Astrocyte of the hippocampus (primary cell): ENCODE measurements at regions not wholly inside any gene's neighbourhood (a gene's known extent, or its start where the extent isn't known, plus 50 kb on each side); places are given as distances from the start of the nearest gene placed in this dataset.

Experiments
- DNase-seq: peaks from one replicate; pipeline ENCODE4 v3.0.0; 2011; ENCODE audit warnings: low read depth, low spot score

GRCh38 chr4:30294295-30294694, 425.9 kb upstream of the PCDH7 start:
- DNase-seq = no peak

GRCh38 chr4:30295652-30296051, 424.5 kb upstream of the PCDH7 start:
- no peak for DNase-seq

- DNase-seq = no peak
Measured at GRCh38 chr4:30314001-30314400, 406.2 kb upstream of the PCDH7 start.

GRCh38 chr4:30330894-30331652, 389.1 kb upstream of the PCDH7 start:
- no peak for DNase-seq

DNA sequence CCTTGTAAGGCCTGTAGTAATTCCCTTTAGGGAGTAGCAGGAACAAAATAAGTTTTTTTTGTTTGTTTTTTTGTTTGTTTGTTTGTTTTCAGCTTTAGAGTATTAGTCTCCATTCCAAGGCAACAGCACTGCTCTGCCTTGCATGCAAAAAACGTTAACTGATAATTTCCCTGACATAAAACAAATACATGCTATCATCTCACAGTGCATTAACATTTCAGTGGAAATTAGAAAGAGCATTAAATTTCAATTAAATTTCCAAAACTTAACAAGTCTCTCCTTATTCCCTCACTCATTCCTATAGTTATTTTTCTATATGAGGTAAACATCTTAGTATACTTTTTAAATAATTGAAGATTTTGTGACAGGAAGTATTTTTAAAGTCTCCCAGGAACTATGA, 378.4 kb upstream of the PCDH7 start:
- DNase-seq = no peak

GRCh38 chr4:30350288-30350687, 369.9 kb upstream of the PCDH7 start:
- DNase-seq = no peak

- DNase-seq = no peak
Measured at GRCh38 chr4:30354605-30355004, 365.6 kb upstream of the PCDH7 start.

GRCh38 chr4:30362436-30362835, 357.7 kb upstream of the PCDH7 start:
- no peak for DNase-seq

GRCh38 chr4:30370105-30370504, 350.1 kb upstream of the PCDH7 start:
- DNase-seq = no peak

GRCh38 chr4:30380404-30380998, 339.7 kb upstream of the PCDH7 start:
- DNase-seq = peak; percentile 48

DNA sequence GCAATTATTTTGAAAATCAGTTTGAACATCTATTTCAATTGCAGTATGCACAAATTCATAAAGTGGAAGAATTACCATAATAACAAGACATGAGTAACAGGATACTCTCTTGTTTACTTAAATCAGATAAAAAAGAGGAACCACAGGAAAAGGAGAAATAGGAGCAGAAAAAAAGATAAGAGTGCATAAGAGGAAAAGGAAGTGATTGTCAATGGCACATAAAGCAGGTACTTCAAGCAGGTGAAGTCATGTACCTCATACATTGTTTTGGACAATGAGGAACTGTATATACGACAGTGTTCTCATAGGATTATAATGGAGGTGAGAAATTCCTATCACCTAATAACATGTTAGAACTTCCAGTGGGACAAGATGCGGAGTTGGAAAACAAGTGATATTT, 334.5 kb upstream of the PCDH7 start:
- no peak for DNase-seq

- DNase-seq = peak; percentile 3
Measured at GRCh38 chr4:30386266-30386895, 333.8 kb upstream of the PCDH7 start.

DNA sequence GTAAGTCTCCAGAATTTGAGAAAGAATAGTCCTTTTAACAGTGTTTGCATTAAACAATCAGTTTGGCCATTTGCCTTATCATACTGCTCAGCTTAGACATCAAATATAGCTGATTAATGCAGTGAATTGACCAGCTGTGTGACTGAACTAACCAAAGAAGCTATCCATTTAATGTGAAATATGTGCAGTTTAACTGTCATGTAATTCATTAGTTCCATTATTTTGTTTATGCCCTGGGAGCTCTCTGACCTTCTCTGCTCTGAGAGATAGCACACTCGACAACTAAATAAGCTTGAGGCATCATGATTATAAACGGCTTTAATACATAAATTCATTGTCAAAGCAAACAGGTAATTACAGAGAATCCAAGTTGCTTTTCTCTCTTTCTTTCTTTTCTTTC, 324.3 kb upstream of the PCDH7 start:
- no peak for DNase-seq

DNA sequence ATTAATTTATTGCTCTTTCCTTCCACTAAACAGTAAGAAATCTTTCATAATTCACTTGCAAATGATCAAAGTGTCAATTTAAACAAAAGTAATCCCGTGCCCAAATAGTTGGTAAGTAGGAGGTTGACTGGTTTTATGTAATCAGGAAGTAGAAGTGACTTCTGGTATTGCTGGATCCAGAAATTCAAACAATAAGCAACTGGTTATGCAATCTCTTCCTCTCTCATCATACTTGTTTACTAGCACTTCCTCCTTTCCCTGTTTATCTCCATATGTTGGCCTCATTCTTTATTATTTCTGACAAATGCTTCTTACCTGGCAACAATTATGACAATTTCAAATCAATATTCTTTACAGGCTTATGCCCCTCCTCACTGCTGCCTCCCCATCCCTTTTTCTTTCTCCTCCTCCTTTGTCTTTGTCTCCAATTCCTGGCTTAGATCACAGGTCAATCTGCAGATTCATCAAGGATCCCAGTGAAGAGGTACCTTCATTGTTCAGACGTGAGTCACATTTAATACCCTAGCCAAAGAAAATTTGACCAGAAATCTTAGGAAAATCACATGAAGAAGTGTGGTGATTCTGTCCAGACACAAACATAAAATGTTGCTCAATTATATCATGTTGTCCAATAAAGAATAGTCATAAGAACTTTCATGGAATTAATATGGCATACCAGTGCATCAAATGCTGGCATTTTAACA, 323.2 kb upstream of the PCDH7 start:
- DNase-seq = peak; percentile 3

- no peak for DNase-seq
Measured at GRCh38 chr4:30399476-30399875, 320.7 kb upstream of the PCDH7 start.

DNA sequence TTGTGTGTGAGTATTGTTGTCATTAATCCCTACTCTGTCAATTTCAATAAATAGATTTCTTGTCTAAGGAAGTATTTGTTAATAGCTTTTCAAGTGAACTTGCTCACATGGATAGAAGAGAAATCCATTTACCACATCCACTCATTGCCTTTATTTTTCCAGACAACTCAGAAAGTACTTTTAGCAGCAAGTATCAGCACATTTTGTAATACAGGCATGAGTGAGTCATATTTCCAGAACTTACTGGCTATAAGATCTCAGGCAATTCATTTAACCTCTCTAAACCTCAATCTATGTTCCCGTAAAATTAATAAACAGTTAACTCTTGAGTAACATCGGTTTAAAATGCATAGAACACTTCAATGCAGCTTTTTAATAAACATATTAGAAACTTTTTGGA, 317.9 kb upstream of the PCDH7 start:
- no peak for DNase-seq

GRCh38 chr4:30413915-30414314, 306.3 kb upstream of the PCDH7 start:
- no peak for DNase-seq

GRCh38 chr4:30416547-30416946, 303.6 kb upstream of the PCDH7 start:
- no peak for DNase-seq

DNA sequence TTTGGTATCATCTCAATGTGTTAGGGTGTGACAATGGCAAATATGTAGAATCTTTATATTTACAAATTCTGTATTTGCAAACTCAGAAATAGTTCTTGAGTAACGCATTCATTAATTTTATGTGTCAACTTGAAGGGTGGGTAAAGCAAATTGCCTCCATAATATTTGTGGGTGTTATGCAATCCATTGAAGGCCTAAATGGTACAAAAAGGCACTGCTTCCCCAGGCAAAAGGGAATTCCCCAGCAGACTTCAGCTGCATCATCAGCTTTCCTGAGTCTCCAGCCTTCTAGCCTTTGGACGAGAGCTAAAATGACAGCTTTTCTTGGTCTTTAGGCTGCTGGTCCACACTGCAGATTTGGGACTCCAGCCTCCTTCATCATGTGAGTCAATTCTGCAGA, 292.2 kb upstream of the PCDH7 start:
- no peak for DNase-seq

DNA sequence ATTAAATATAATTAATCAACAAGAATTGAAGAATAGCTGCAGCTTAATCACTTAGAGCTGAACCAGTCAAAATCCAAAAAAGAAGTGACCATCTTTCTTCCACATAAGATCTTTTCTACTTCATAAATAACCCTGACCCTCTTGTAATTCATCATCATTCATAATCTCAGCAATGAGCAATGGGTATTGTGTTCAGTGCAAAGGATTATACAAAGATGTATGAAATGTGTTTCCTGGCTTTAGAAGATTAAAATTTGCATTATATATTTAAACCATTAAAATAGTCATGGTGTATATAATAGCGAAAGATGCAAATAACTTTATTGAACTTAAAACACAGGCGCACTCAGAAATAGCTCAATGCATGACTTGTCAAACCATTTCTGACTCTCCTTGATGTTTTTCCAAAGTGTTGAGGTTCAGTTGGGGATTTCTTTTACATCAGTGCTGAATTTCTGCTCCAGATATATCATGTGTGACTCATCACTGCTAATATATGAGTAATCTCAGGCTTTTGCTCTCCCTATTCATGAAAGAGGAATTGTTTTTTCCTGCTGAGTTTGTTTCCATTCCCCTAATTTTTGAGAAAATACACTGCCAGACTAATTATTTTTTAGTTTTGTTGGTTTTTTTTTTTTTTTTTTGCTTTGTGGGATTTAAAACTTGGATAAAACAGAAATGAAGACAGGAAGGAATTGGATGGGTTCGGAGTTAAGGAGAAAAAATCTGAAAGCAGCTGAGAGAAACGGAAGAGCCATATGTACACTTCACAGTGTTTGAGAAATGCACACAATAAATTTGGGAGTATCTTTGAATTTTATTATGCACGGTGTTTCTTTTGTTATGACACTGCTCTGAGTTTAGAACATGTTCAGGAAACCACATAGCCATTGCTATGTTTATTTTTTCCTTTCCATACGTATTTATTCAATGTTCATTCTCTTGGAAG, 290.1 kb upstream of the PCDH7 start:
- peak; percentile 56 for DNase-seq

DNA sequence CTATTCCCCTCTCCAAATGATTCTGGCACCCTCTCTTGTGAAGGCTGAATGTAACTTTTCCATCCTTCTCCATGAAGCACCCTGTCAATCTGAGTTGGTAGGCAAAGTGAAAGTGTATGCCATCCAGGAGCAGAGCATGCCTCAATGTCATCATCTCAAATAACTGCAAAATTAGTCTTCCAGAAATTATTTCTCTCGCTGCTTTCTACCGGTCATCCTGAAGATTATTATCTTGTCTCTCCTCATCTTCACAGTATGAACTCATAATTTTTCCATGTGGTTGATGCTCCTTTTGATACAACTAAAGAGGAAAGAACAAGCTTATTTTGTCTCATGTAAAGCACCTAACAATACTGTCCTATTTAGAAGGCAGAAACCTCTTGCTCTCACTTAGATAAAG, 285.5 kb upstream of the PCDH7 start:
- DNase-seq = no peak
